ENCODE measurements at regions not wholly inside any gene's neighbourhood (a gene's known extent, or its start where the extent isn't known, plus 50 kb on each side); places are given as distances from the start of the nearest gene placed in this dataset.
"Not testable (repeated sequence)": the region's sequence is repeated elsewhere in the genome, so short reads cannot be mapped to it uniquely, and the experiment has no call there.

GRCh38 chr12:83470749-83471148 lies 784.0 kb downstream of the TMTC2 start:
- H3K36me3 Mint-ChIP-seq (ENCODE audit: insufficient read depth in 2 of 2), result no peaks in the 10 kb centered on the region
- H3K27ac Mint-ChIP-seq, result no peak overlapping the region
- no peaks in the 10 kb centered on the region for H3K4me1 Mint-ChIP-seq (ENCODE audit: low read depth)
- DNase-seq, result no peak
- no peak overlapping the region for H3K4me3 Mint-ChIP-seq
- no peak for ATAC-seq (replicated peaks in 1 of 2)
- peaks cover 2 to 8% of the 10 kb centered on the region in 2 donors for H3K9me3 Mint-ChIP-seq
- H3K27me3 Mint-ChIP-seq (ENCODE audit: low read depth), result no peaks in the 10 kb centered on the region

GRCh38 chr12:83468988-83469908 lies 782.5 kb downstream of the TMTC2 start:
- Mint-ChIP-seq H3K4me1 (ENCODE audit: low read depth) (no peaks in the 10 kb centered on the region), H3K36me3 (ENCODE audit: insufficient read depth in 2 of 2) (no peaks in the 10 kb centered on the region), H3K9me3 (peaks cover 2 to 8% of the 10 kb centered on the region in 2 donors), H3K27ac (no peak overlapping the region), H3K27me3 (ENCODE audit: low read depth) (no peaks in the 10 kb centered on the region), H3K4me3 (no peak overlapping the region)
- ATAC-seq (replicated peaks in 1 of 2) (no peak), DNase-seq (no peak)

- H3K27me3 Mint-ChIP-seq (ENCODE audit: low read depth), result no peaks in the 10 kb centered on the region
- peaks cover 0 to 4% of the 10 kb centered on the region in 2 donors for H3K9me3 Mint-ChIP-seq
- H3K4me3 Mint-ChIP-seq, result no peak overlapping the region
- ATAC-seq (replicated peaks in 1 of 2) (no peak), DNase-seq (no peak)
- no peaks in the 10 kb centered on the region for H3K4me1 Mint-ChIP-seq (ENCODE audit: low read depth)
- H3K36me3 Mint-ChIP-seq (ENCODE audit: insufficient read depth in 2 of 2), result no peaks in the 10 kb centered on the region
- no peak overlapping the region for H3K27ac Mint-ChIP-seq
Measured at GRCh38 chr12:83465632-83466031, 778.9 kb downstream of the TMTC2 start.

GRCh38 chr12:83462419-83462818 lies 775.7 kb downstream of the TMTC2 start:
- Mint-ChIP-seq H3K36me3 (ENCODE audit: insufficient read depth in 2 of 2) (no peaks in the 10 kb centered on the region), H3K9me3 (peaks cover 0 to 4% of the 10 kb centered on the region in 2 donors)

GRCh38 chr12:83461336-83461935 lies 774.7 kb downstream of the TMTC2 start:
- H3K4me1 Mint-ChIP-seq (ENCODE audit: low read depth), result no peaks in the 10 kb centered on the region
- no peaks in the 10 kb centered on the region for H3K27me3 Mint-ChIP-seq (ENCODE audit: low read depth)
- H3K27ac Mint-ChIP-seq, result no peak overlapping the region
- DNase-seq (no peak), ATAC-seq (replicated peaks in 1 of 2) (no peak)
- peaks cover 0 to 2% of the 10 kb centered on the region in 2 donors for H3K9me3 Mint-ChIP-seq
- no peaks in the 10 kb centered on the region for H3K36me3 Mint-ChIP-seq (ENCODE audit: insufficient read depth in 2 of 2)
- no peak overlapping the region for H3K4me3 Mint-ChIP-seq

More at GRCh38 chr12:83462419-83462818, 775.7 kb downstream of the TMTC2 start:
- H3K27me3 Mint-ChIP-seq (ENCODE audit: low read depth), result no peaks in the 10 kb centered on the region
- no peak for ATAC-seq (replicated peaks in 1 of 2)
- H3K27ac Mint-ChIP-seq, result no peak overlapping the region
- no peaks in the 10 kb centered on the region for H3K4me1 Mint-ChIP-seq (ENCODE audit: low read depth)
- no peak overlapping the region for H3K4me3 Mint-ChIP-seq
- DNase-seq, result no peak

- H3K27me3 Mint-ChIP-seq (ENCODE audit: low read depth), result no peaks in the 10 kb centered on the region
- no peak overlapping the region for H3K4me3 Mint-ChIP-seq
- ATAC-seq (replicated peaks in 1 of 2) (no peak), DNase-seq (no peak)
- H3K9me3 Mint-ChIP-seq, result no peaks in the 10 kb centered on the region
- no peaks in the 10 kb centered on the region for H3K36me3 Mint-ChIP-seq (ENCODE audit: insufficient read depth in 2 of 2)
- no peaks in the 10 kb centered on the region for H3K4me1 Mint-ChIP-seq (ENCODE audit: low read depth)
- H3K27ac Mint-ChIP-seq, result no peak overlapping the region
Measured at GRCh38 chr12:83451189-83451588, 764.5 kb downstream of the TMTC2 start.

- Mint-ChIP-seq H3K4me3 (no peak overlapping the region), H3K9me3 (peaks cover 6 to 19% of the 10 kb centered on the region in 2 donors), H3K36me3 (ENCODE audit: insufficient read depth in 2 of 2) (peaks cover 0 to 3% of the 10 kb centered on the region in 2 donors), H3K4me1 (ENCODE audit: low read depth) (no peaks in the 10 kb centered on the region), H3K27ac (no peak overlapping the region), H3K27me3 (ENCODE audit: low read depth) (no peaks in the 10 kb centered on the region)
- no peak for ATAC-seq (replicated peaks in 1 of 2)
- DNase-seq, result no peak
Measured at GRCh38 chr12:83434600-83434999, 747.9 kb downstream of the TMTC2 start.

- peaks cover 2 to 3% of the 10 kb centered on the region in 2 donors for H3K36me3 Mint-ChIP-seq (ENCODE audit: insufficient read depth in 2 of 2)
- DNase-seq (no peak), ATAC-seq (replicated peaks in 1 of 2) (no peak)
- no peak overlapping the region for H3K27ac Mint-ChIP-seq
- H3K4me1 Mint-ChIP-seq (ENCODE audit: low read depth), result no peaks in the 10 kb centered on the region
- peaks cover 10 to 17% of the 10 kb centered on the region in 2 donors for H3K9me3 Mint-ChIP-seq
- H3K27me3 Mint-ChIP-seq (ENCODE audit: low read depth), result no peaks in the 10 kb centered on the region
- no peak overlapping the region for H3K4me3 Mint-ChIP-seq
Measured at GRCh38 chr12:83432176-83432719, 745.5 kb downstream of the TMTC2 start.

- H3K27ac Mint-ChIP-seq; H3K36me3 Mint-ChIP-seq (ENCODE audit: insufficient read depth in 2 of 2); H3K27me3 Mint-ChIP-seq (ENCODE audit: low read depth); H3K4me1 Mint-ChIP-seq (ENCODE audit: low read depth); ATAC-seq (replicated peaks in 1 of 2); DNase-seq; H3K4me3 Mint-ChIP-seq: not testable (repeated sequence)
- peaks cover 11 to 15% of the 10 kb centered on the region in 2 donors for H3K9me3 Mint-ChIP-seq
Measured at GRCh38 chr12:83427586-83428136, 741.0 kb downstream of the TMTC2 start.

- no peaks in the 10 kb centered on the region for H3K4me1 Mint-ChIP-seq (ENCODE audit: low read depth)
- H3K36me3 Mint-ChIP-seq (ENCODE audit: insufficient read depth in 2 of 2), result no peaks in the 10 kb centered on the region
- DNase-seq (no peak), ATAC-seq (replicated peaks in 1 of 2) (no peak)
- no peak overlapping the region for H3K27ac Mint-ChIP-seq
- no peaks in the 10 kb centered on the region for H3K27me3 Mint-ChIP-seq (ENCODE audit: low read depth)
- no peak overlapping the region for H3K4me3 Mint-ChIP-seq
- peaks cover 5 to 10% of the 10 kb centered on the region in 2 donors for H3K9me3 Mint-ChIP-seq
Measured at GRCh38 chr12:83414981-83415380, 728.3 kb downstream of the TMTC2 start.

GRCh38 chr12:83408851-83409250 lies 722.1 kb downstream of the TMTC2 start:
- H3K27me3 Mint-ChIP-seq (ENCODE audit: low read depth), result no peaks in the 10 kb centered on the region
- peaks cover 5 to 9% of the 10 kb centered on the region in 2 donors for H3K9me3 Mint-ChIP-seq
- no peaks in the 10 kb centered on the region for H3K36me3 Mint-ChIP-seq (ENCODE audit: insufficient read depth in 2 of 2)
- DNase-seq (no peak), ATAC-seq (replicated peaks in 1 of 2) (no peak)
- H3K4me1 Mint-ChIP-seq (ENCODE audit: low read depth), result no peaks in the 10 kb centered on the region
- H3K4me3 Mint-ChIP-seq, result no peak overlapping the region
- no peak overlapping the region for H3K27ac Mint-ChIP-seq

- DNase-seq, result no peak
- no peak overlapping the region for H3K4me3 Mint-ChIP-seq
- H3K27me3 Mint-ChIP-seq (ENCODE audit: low read depth), result no peaks in the 10 kb centered on the region
- no peaks in the 10 kb centered on the region for H3K36me3 Mint-ChIP-seq (ENCODE audit: insufficient read depth in 2 of 2)
- ATAC-seq (replicated peaks in 1 of 2), result no peak
- no peaks in the 10 kb centered on the region for H3K4me1 Mint-ChIP-seq (ENCODE audit: low read depth)
- H3K27ac Mint-ChIP-seq, result no peak overlapping the region
- peaks cover 5 to 9% of the 10 kb centered on the region in 2 donors for H3K9me3 Mint-ChIP-seq
Measured at GRCh38 chr12:83408146-83408545, 721.4 kb downstream of the TMTC2 start.

- peaks cover 0 to 2% of the 10 kb centered on the region in 2 donors for H3K9me3 Mint-ChIP-seq
- H3K36me3 Mint-ChIP-seq (ENCODE audit: insufficient read depth in 2 of 2), result no peaks in the 10 kb centered on the region
- no peak for DNase-seq
- H3K27ac Mint-ChIP-seq, result no peak overlapping the region
- H3K4me1 Mint-ChIP-seq (ENCODE audit: low read depth), result no peaks in the 10 kb centered on the region
- no peaks in the 10 kb centered on the region for H3K27me3 Mint-ChIP-seq (ENCODE audit: low read depth)
- no peak for ATAC-seq (replicated peaks in 1 of 2)
- no peak overlapping the region for H3K4me3 Mint-ChIP-seq
Measured at GRCh38 chr12:83404521-83404920, 717.8 kb downstream of the TMTC2 start.
